HepG2 (cell line): ENCODE measurements at regions not wholly inside any gene's neighbourhood (a gene's known extent, or its start where the extent isn't known, plus 50 kb on each side); places are given as distances from the start of the nearest gene placed in this dataset.

Experiments used
- ARHGAP35 ChIP-seq: sonication (generic); formaldehyde crosslinking; IDR thresholded peaks from 2 replicates; pipeline ENCODE4 v1.9.0; 2022; ENCODE audit warnings: mild to moderate bottlenecking, inconsistent platforms, moderate library complexity, missing genetic modification reagents, borderline replicate concordance
- CBX2 ChIP-seq, 2 experiments: fragments of 200-600 bp in 1 of 2; sonication (generic); formaldehyde crosslinking in 1 of 2; IDR thresholded peaks; 2 replicates each; pipeline versions ENCODE4 v1.7.0 to v1.8.1; 2018 to 2022; ENCODE audit warnings: low read depth in 2 of 2, low read length in 1 of 2, mild to moderate bottlenecking in 1 of 2, missing genetic modification reagents in 1 of 2
- CEBPZ ChIP-seq: IDR thresholded peaks from 2 replicates; pipeline ENCODE4 v1.6.1; 2012; ENCODE audit warnings: low read length, improper control_type of control experiment
- ELF4 ChIP-seq: sonication (generic); formaldehyde crosslinking; IDR thresholded peaks from 2 replicates; pipeline ENCODE4 v1.5.0; 2020; ENCODE audit warnings: missing genetic modification reagents, mild to moderate bottlenecking, moderate library complexity, borderline replicate concordance
- FOXK1 ChIP-seq: sonication (generic); formaldehyde crosslinking; IDR thresholded peaks from 2 replicates; pipeline ENCODE4 v1.4.0; 2020; ENCODE audit warnings: low read depth, missing genetic modification reagents, borderline replicate concordance
- JUN ChIP-seq: sonication (generic); formaldehyde crosslinking; IDR thresholded peaks from 2 replicates; pipeline ENCODE4 v1.4.0; 2020; ENCODE audit warnings: mild to moderate bottlenecking, missing genetic modification reagents
- NFE2L1 ChIP-seq: sonication (generic); formaldehyde crosslinking; IDR thresholded peaks from 2 replicates; pipeline ENCODE4 v1.4.0; 2020; ENCODE audit warnings: missing genetic modification reagents, mild to moderate bottlenecking, borderline replicate concordance
- PHF8 ChIP-seq: sonication (generic); formaldehyde crosslinking; IDR thresholded peaks from 2 replicates; pipeline ENCODE4 v1.5.0; 2020; ENCODE audit warnings: missing genetic modification reagents
- RFX3 ChIP-seq: IDR thresholded peaks from 2 replicates; pipeline ENCODE4 v1.6.1; 2016; ENCODE audit warnings: missing biosample characterization, missing genetic modification reagents
- ZBTB7A ChIP-seq: sonication (generic); formaldehyde crosslinking; IDR thresholded peaks from 2 replicates; pipeline ENCODE4 v1.8.0; 2022; ENCODE audit warnings: mild to moderate bottlenecking, missing genetic modification reagents
- ZFYVE20 ChIP-seq: sonication (generic); formaldehyde crosslinking; IDR thresholded peaks from 2 replicates; pipeline ENCODE4 v1.8.0; 2023; ENCODE audit warnings: low read depth, mild to moderate bottlenecking, moderate library complexity, missing genetic modification reagents, borderline replicate concordance
- ZNF143 ChIP-seq: sonication (generic); formaldehyde crosslinking; IDR thresholded peaks from 2 replicates; pipeline ENCODE4 v1.4.0; 2020; ENCODE audit warnings: missing genetic modification reagents
- ZNF180 ChIP-seq: sonication (generic); formaldehyde crosslinking; IDR thresholded peaks from 2 replicates; pipeline ENCODE4 v1.4.0; 2020; ENCODE audit warnings: low read depth, missing genetic modification reagents, borderline replicate concordance
- ZNF552 ChIP-seq: sonication (generic); formaldehyde crosslinking; IDR thresholded peaks from 2 replicates; pipeline ENCODE4 v1.9.0; 2022; ENCODE audit warnings: missing genetic modification reagents, mild to moderate bottlenecking, borderline replicate concordance
- ZNF616 ChIP-seq: sonication (generic); formaldehyde crosslinking; IDR thresholded peaks from 2 replicates; pipeline ENCODE4 v1.5.0; 2020; ENCODE audit warnings: low read depth, mild to moderate bottlenecking, missing genetic modification reagents
- ZNF710 ChIP-seq: sonication (generic); formaldehyde crosslinking; IDR thresholded peaks from 2 replicates; pipeline ENCODE4 v1.5.0; 2020; ENCODE audit warnings: mild to moderate bottlenecking, missing genetic modification reagents, borderline replicate concordance
- ZSCAN25 ChIP-seq: sonication (generic); formaldehyde crosslinking; IDR thresholded peaks from 2 replicates; pipeline ENCODE4 v1.8.0; 2022; ENCODE audit warnings: mild to moderate bottlenecking, missing genetic modification reagents
- TF ChIP-seq, protein P1 (sequence below): conservative IDR thresholded peaks from 2 replicates; pipeline ENCODE4 v1.6.1; 2018; ENCODE audit warnings: missing genetic modification reagents
- TF ChIP-seq, protein P2 (sequence below): sonication (generic); formaldehyde crosslinking; IDR thresholded peaks from 2 replicates; pipeline ENCODE4 v1.4.0; 2020; ENCODE audit warnings: missing genetic modification reagents, borderline replicate concordance

- TF ChIP-seq, protein P1, sequence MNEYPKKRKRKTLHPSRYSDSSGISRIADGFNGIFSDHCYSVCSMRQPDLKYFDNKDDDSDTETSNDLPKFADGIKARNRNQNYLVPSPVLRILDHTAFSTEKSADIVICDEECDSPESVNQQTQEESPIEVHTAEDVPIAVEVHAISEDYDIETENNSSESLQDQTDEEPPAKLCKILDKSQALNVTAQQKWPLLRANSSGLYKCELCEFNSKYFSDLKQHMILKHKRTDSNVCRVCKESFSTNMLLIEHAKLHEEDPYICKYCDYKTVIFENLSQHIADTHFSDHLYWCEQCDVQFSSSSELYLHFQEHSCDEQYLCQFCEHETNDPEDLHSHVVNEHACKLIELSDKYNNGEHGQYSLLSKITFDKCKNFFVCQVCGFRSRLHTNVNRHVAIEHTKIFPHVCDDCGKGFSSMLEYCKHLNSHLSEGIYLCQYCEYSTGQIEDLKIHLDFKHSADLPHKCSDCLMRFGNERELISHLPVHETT (CRISPR knock-in tag): 0 out of 2 replicates have a peak, but pooled peaks have one; percentile 26
- TF ChIP-seq ZNF710 (CRISPR knock-in tag): peak; percentile 53; the same call in 1 of the 2 replicates
- TF ChIP-seq ZNF143 (CRISPR knock-in tag): no peak
- no peak for TF ChIP-seq ZNF180 (CRISPR knock-in tag)
- TF ChIP-seq ZFYVE20: no peak
- TF ChIP-seq JUN (CRISPR knock-in tag): peak; percentile 63; the same call in 1 of the 2 replicates
- TF ChIP-seq CEBPZ: no peak
- TF ChIP-seq PHF8 (CRISPR knock-in tag): 0 out of 2 replicates have a peak, but pooled peaks have one; percentile 30
- peak; percentile 85 for TF ChIP-seq ELF4 (CRISPR knock-in tag)
- no peak for TF ChIP-seq RFX3 (CRISPR knock-in tag)
- TF ChIP-seq ARHGAP35 (CRISPR knock-in tag): 0 out of 2 replicates have a peak, but pooled peaks have one; percentile 23
- TF ChIP-seq, protein P2, sequence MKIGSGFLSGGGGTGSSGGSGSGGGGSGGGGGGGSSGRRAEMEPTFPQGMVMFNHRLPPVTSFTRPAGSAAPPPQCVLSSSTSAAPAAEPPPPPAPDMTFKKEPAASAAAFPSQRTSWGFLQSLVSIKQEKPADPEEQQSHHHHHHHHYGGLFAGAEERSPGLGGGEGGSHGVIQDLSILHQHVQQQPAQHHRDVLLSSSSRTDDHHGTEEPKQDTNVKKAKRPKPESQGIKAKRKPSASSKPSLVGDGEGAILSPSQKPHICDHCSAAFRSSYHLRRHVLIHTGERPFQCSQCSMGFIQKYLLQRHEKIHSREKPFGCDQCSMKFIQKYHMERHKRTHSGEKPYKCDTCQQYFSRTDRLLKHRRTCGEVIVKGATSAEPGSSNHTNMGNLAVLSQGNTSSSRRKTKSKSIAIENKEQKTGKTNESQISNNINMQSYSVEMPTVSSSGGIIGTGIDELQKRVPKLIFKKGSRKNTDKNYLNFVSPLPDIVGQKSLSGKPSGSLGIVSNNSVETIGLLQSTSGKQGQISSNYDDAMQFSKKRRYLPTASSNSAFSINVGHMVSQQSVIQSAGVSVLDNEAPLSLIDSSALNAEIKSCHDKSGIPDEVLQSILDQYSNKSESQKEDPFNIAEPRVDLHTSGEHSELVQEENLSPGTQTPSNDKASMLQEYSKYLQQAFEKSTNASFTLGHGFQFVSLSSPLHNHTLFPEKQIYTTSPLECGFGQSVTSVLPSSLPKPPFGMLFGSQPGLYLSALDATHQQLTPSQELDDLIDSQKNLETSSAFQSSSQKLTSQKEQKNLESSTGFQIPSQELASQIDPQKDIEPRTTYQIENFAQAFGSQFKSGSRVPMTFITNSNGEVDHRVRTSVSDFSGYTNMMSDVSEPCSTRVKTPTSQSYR (CRISPR knock-in tag): peak; percentile 55; the same call in 1 of the 2 replicates
- TF ChIP-seq ZNF616 (CRISPR knock-in tag): no peak
- no peak for TF ChIP-seq CBX2 (IDR thresholded peaks at IDR 0.05; ENCODE audit: low read depth, low read length)
- no peak for TF ChIP-seq CBX2 (CRISPR knock-in tag; IDR thresholded peaks at IDR 0.05; ENCODE audit: low read depth)
- TF ChIP-seq ZSCAN25 (CRISPR knock-in tag): peak; percentile 86; the same call in 1 of the 2 replicates
- peak; percentile 51; the same call in 1 of the 2 replicates for TF ChIP-seq FOXK1
- TF ChIP-seq ZNF552 (CRISPR knock-in tag): no peak
- peak; percentile 99 for TF ChIP-seq ZBTB7A (CRISPR knock-in tag)
- no peak for TF ChIP-seq NFE2L1 (CRISPR knock-in tag)
Measured at GRCh38 chr2:239574434-239575156, 173.8 kb upstream of the HDAC4 start (continued).
